Caco-2 (cell line): ENCODE measurements at regions not wholly inside any gene's neighbourhood (a gene's known extent, or its start where the extent isn't known, plus 50 kb on each side); places are given as distances from the start of the nearest gene placed in this dataset.

Experiments
- BruUV-seq: library from RNA; stranded (reverse); fragments of 400-500 nt; replicated peaks from 2 replicates; lab custom pipeline; 2021; lab: Mats Ljungman, UMichigan
- CTCF ChIA-PET: fragments of 300-600 bp; sonication (Branson Sonifier 250); formaldehyde crosslinking; loops from one replicate; lab custom pipeline; 2022; ENCODE audit warnings: antibody characterized with exemption; lab: Charles Lee
- POLR2A ChIA-PET: fragments of 300-600 bp; sonication (Branson Sonifier 250); formaldehyde crosslinking; loops from one replicate; lab custom pipeline; 2022; ENCODE audit warnings: antibody characterized with exemption; lab: Charles Lee
- DNase-seq, 2 experiments: peaks; one replicate each; pipeline versions ENCODE4 v3.0.0 to v3.0.0-alpha.2; 2020 to 2022
- H3K27me3 ChIP-seq: replicated peaks from 2 replicates; pipeline ENCODE4 v1.6.0; 2011; ENCODE audit warnings: low read length; ENCODE audit not compliant: control insufficient read depth, insufficient read depth
- H3K36me3 ChIP-seq: 2 replicates; pipeline ENCODE4 v1.5.1; 2011; ENCODE audit warnings: low read length; ENCODE audit not compliant: control insufficient read depth, insufficient read depth
- H3K4me1 ChIP-seq: fragments of 250-450 bp; sonication (Bioruptor Pico); 2 replicates; pipeline ENCODE4 v1.5.1; 2020; ENCODE audit warnings: mild to moderate bottlenecking
- H3K4me3 ChIP-seq: 2 replicates; pipeline ENCODE4 v1.5.1; 2011; ENCODE audit warnings: low read depth, mild to moderate bottlenecking, control low read depth, low read length
- H3K9me3 ChIP-seq: fragments of 250-450 bp; sonication (Bioruptor Pico); 2 replicates; pipeline ENCODE4 v1.5.1; 2020; ENCODE audit warnings: mild to moderate bottlenecking, moderate library complexity
- H3K27ac Mint-ChIP-seq: one replicate; pipeline ENCODE4 v1.8.0; 2022; ENCODE audit warnings: mixed read lengths; ENCODE audit not compliant: unreplicated experiment
- H3K27me3 Mint-ChIP-seq: one replicate; pipeline ENCODE4 v1.8.0; 2022; ENCODE audit warnings: mixed read lengths; ENCODE audit not compliant: insufficient read depth, unreplicated experiment
- H3K36me3 Mint-ChIP-seq: one replicate; pipeline ENCODE4 v1.8.0; 2022; ENCODE audit warnings: mild to moderate bottlenecking, mixed read lengths; ENCODE audit not compliant: insufficient read depth, unreplicated experiment
- H3K4me1 Mint-ChIP-seq: one replicate; pipeline ENCODE4 v1.8.0; 2022; ENCODE audit warnings: low read depth, mixed read lengths; ENCODE audit not compliant: unreplicated experiment
- H3K4me3 Mint-ChIP-seq: one replicate; pipeline ENCODE4 v1.8.0; 2022; ENCODE audit warnings: mild to moderate bottlenecking, moderate library complexity, mixed read lengths; ENCODE audit not compliant: unreplicated experiment
- H3K9me3 Mint-ChIP-seq: one replicate; pipeline ENCODE4 v1.8.0; 2022; ENCODE audit warnings: mixed read lengths; ENCODE audit not compliant: unreplicated experiment
- CTCF ChIP-seq, 2 experiments: fragments of 200-600 bp in 1 of 2; IDR thresholded peaks; 1 replicate in 1 of 2; 2 replicates in 1 of 2; pipeline versions ENCODE4 v1.5.1 to v1.8.0; 2011 to 2022; ENCODE audit warnings: antibody characterized with exemption in 1 of 2, control low read depth in 1 of 2, inconsistent platforms in 1 of 2, low read depth in 1 of 2, low read length in 1 of 2, mild to moderate bottlenecking in 1 of 2, moderate library complexity in 1 of 2; ENCODE audit not compliant: insufficient read depth in 1 of 2, severe bottlenecking in 1 of 2, unreplicated experiment in 1 of 2
- intact Hi-C: fragments of 100-400 bp; cut with micrococcal nuclease; formaldehyde crosslinking; loops from one replicate; pipeline ENCODE4 v1.10.0; 2022; ENCODE audit not compliant: unreplicated experiment

GRCh38 chr22:49690454-49690853 lies 137.2 kb downstream of the BRD1 start:
- no peaks in the 10 kb centered on the region for H3K9me3 ChIP-seq
- Mint-ChIP-seq H3K36me3 (no peaks in the 10 kb centered on the region), H3K4me1 (no peaks in the 10 kb centered on the region), H3K27ac (no peak overlapping the region), H3K4me3 (no peak overlapping the region), H3K27me3 (peaks cover 27% of the 10 kb centered on the region), H3K9me3 (peaks cover 17% of the 10 kb centered on the region)
- H3K36me3 ChIP-seq, result no peaks in the 10 kb centered on the region
- H3K4me1 ChIP-seq, result no peaks in the 10 kb centered on the region
- POLR2A ChIA-PET, result no interaction called here
- BruUV-seq, result no TSS peak
- intact Hi-C loops, result no loop called here
- no peak for DNase-seq
- TF ChIP-seq CTCF (IDR thresholded peaks at IDR 0.05; ENCODE audit: insufficient read depth in 1 of 2, low read depth in 1 of 2, low read length in 1 of 2, severe bottlenecking in 1 of 2, unreplicated experiment in 1 of 2), result no peak
- H3K27me3 ChIP-seq, result no peaks in the 10 kb centered on the region; the same call in 1 of the 2 replicates
- CTCF ChIA-PET, result no interaction called here
- H3K4me3 ChIP-seq, result no peak overlapping the region

DNA sequence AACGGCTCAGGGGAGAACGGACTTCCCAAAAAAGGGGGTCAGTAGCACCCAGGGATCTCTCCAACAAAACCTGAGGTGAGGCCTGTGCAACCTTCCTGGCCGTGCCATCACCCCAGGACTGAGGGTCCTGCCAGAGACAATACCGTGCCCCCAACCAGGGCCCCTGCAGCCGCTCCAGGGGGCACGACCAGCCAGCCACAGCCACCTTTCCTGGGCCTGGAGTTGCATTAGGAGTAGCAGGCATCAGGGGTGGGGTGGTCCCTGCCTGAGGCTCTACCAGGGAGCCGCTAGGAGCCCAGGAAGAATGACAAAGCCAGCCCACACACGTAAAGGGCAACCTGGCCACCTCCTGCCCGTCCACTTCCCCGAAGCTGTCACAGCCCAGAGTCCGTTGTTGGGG lies 137.8 kb downstream of the BRD1 start:
- POLR2A ChIA-PET, result no interaction called here
- no peak overlapping the region for H3K4me3 Mint-ChIP-seq
- no peaks in the 10 kb centered on the region for H3K36me3 ChIP-seq
- no peak for TF ChIP-seq CTCF (IDR thresholded peaks at IDR 0.05; ENCODE audit: insufficient read depth in 1 of 2, low read depth in 1 of 2, low read length in 1 of 2, severe bottlenecking in 1 of 2, unreplicated experiment in 1 of 2)
- H3K9me3 Mint-ChIP-seq, result peaks cover 17% of the 10 kb centered on the region
- H3K27me3 ChIP-seq, result no peaks in the 10 kb centered on the region; the same call in 1 of the 2 replicates
- peaks cover 33% of the 10 kb centered on the region for H3K27me3 Mint-ChIP-seq
- H3K4me1 Mint-ChIP-seq, result no peaks in the 10 kb centered on the region
- no peaks in the 10 kb centered on the region for H3K36me3 Mint-ChIP-seq
- no peak overlapping the region for H3K27ac Mint-ChIP-seq
- no peaks in the 10 kb centered on the region for H3K9me3 ChIP-seq
- intact Hi-C loops, result no loop called here
- DNase-seq, result no peak
- no peak overlapping the region for H3K4me3 ChIP-seq
- no TSS peak for BruUV-seq
- H3K4me1 ChIP-seq, result no peaks in the 10 kb centered on the region
- CTCF ChIA-PET, result no interaction called here

DNA sequence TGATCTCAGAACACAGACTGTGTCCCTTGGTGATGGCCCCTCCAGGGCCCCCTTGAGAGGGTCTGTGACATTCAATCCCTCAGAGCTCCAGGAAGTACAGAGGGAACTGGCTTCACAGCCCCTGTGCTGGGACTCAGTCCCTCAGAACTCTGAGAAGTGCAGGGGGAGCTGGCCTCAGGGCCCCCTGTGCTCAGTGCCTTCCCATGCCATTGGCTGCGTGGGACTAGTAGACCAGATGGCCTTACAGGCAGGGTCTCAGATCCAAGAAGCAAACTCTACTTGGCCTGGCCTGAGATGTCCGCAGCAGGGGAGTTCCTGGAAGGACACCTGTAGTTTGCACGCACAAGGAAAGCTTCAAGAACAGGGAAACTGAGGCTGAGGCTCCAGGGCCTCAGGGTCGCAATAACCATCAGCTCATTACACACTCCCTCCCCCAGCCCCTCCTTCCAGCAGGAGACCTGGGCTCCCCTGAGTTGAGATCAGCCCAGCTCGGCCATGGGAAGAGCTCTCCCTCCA lies 138.4 kb downstream of the BRD1 start:
- no peaks in the 10 kb centered on the region for H3K4me1 ChIP-seq
- no peaks in the 10 kb centered on the region for H3K36me3 ChIP-seq
- no peaks in the 10 kb centered on the region for H3K9me3 ChIP-seq
- H3K27ac Mint-ChIP-seq, result no peak overlapping the region
- BruUV-seq, result no TSS peak
- H3K27me3 Mint-ChIP-seq, result peaks cover 38% of the 10 kb centered on the region
- no peaks in the 10 kb centered on the region for H3K4me1 Mint-ChIP-seq
- POLR2A ChIA-PET, result no interaction called here
- H3K27me3 ChIP-seq, result no peaks in the 10 kb centered on the region; the same call in 1 of the 2 replicates
- no peak overlapping the region for H3K4me3 ChIP-seq
- no peak overlapping the region for H3K4me3 Mint-ChIP-seq
- intact Hi-C loops, result no loop called here
- H3K36me3 Mint-ChIP-seq, result no peaks in the 10 kb centered on the region
- no peak for TF ChIP-seq CTCF (IDR thresholded peaks at IDR 0.05; ENCODE audit: insufficient read depth in 1 of 2, low read depth in 1 of 2, low read length in 1 of 2, severe bottlenecking in 1 of 2, unreplicated experiment in 1 of 2)
- peaks cover 17% of the 10 kb centered on the region for H3K9me3 Mint-ChIP-seq
- no peak for DNase-seq
- CTCF ChIA-PET, result no interaction called here
